GM23338 (cell line): ENCODE measurements at regions not wholly inside any gene's neighbourhood (a gene's known extent, or its start where the extent isn't known, plus 50 kb on each side); places are given as distances from the start of the nearest gene placed in this dataset.

Source experiments
- ATAC-seq: fragments of 200-7000 bp; cut with Tn5 transposase; 3 replicates; pipeline ENCODE4 v1.9.1; 2020
- DNase-seq: peaks from one replicate; pipeline ENCODE4 v3.0.0-alpha.2; 2015; ENCODE audit warnings: low spot score
- H2AFZ ChIP-seq: fragments of 200-600 bp; sonication (generic); 2 replicates; pipeline ENCODE4 v1.8.0; 2016; ENCODE audit warnings: antibody characterized with exemption, mild to moderate bottlenecking, moderate library complexity
- H3F3A ChIP-seq: fragments of 200-600 bp; sonication (generic); replicated peaks from 2 replicates; pipeline ENCODE4 v1.8.0; 2017; ENCODE audit warnings: antibody characterized with exemption, mixed run types, low read depth
- H3K27ac ChIP-seq: fragments of 200-600 bp; sonication (generic); 2 replicates; pipeline ENCODE4 v1.6.1; 2016; ENCODE audit warnings: low read depth
- H3K27me3 ChIP-seq: fragments of 200-600 bp; sonication (generic); 2 replicates; pipeline ENCODE4 v1.8.0; 2016; ENCODE audit warnings: mild to moderate bottlenecking, mixed run types, moderate library complexity; ENCODE audit not compliant: insufficient read depth
- H3K36me3 ChIP-seq: fragments of 200-600 bp; sonication (generic); 2 replicates; pipeline ENCODE4 v1.8.0; 2016; ENCODE audit warnings: mild to moderate bottlenecking; ENCODE audit not compliant: insufficient read depth
- H3K4me1 ChIP-seq: fragments of 200-600 bp; sonication (generic); 2 replicates; pipeline ENCODE4 v1.8.0; 2016; ENCODE audit warnings: mild to moderate bottlenecking, moderate library complexity; ENCODE audit not compliant: insufficient read depth
- H3K4me2 ChIP-seq: fragments of 200-600 bp; sonication (generic); 2 replicates; pipeline ENCODE4 v1.7.1; 2017; ENCODE audit warnings: mixed run types
- H3K4me3 ChIP-seq: fragments of 200-600 bp; sonication (generic); 2 replicates; pipeline ENCODE4 v1.6.1; 2016; ENCODE audit warnings: mixed run types
- H3K79me2 ChIP-seq: fragments of 200-600 bp; sonication (generic); replicated peaks from 2 replicates; pipeline ENCODE4 v1.8.0; 2017; ENCODE audit warnings: mild to moderate bottlenecking; ENCODE audit not compliant: insufficient read depth
- H3K9me2 ChIP-seq: fragments of 200-600 bp; sonication (generic); 2 replicates; pipeline ENCODE4 v1.8.0; 2017; ENCODE audit not compliant: insufficient read depth
- H4K20me1 ChIP-seq: fragments of 200-600 bp; sonication (generic); replicated peaks from 2 replicates; pipeline ENCODE4 v1.8.0; 2017; ENCODE audit warnings: mild to moderate bottlenecking; ENCODE audit not compliant: insufficient read depth
- H3K27ac Mint-ChIP-seq: 2 replicates; pipeline ENCODE4 v1.8.0; 2020; ENCODE audit warnings: inconsistent platforms, mild to moderate bottlenecking, moderate library complexity, mixed read lengths
- H3K27me3 Mint-ChIP-seq: 3 replicates; pipeline ENCODE4 v1.8.0; 2022; ENCODE audit warnings: low read depth, mild to moderate bottlenecking, moderate library complexity, mixed read lengths, inconsistent platforms; ENCODE audit not compliant: insufficient read depth, poor library complexity
- H3K36me3 Mint-ChIP-seq: 3 replicates; pipeline ENCODE4 v1.8.0; 2021; ENCODE audit warnings: low read depth, mild to moderate bottlenecking, inconsistent platforms, moderate library complexity, mixed read lengths
- H3K4me1 Mint-ChIP-seq: 3 replicates; pipeline ENCODE4 v1.8.0; 2020; ENCODE audit warnings: mild to moderate bottlenecking, inconsistent platforms, mixed read lengths
- H3K4me3 Mint-ChIP-seq: 3 replicates; pipeline ENCODE4 v1.8.0; 2021; ENCODE audit warnings: moderate library complexity, mild to moderate bottlenecking, inconsistent platforms, mixed read lengths
- H3K9me3 Mint-ChIP-seq: 3 replicates; pipeline ENCODE4 v1.8.0; 2020; ENCODE audit warnings: moderate library complexity, mild to moderate bottlenecking, inconsistent platforms, mixed read lengths
- CREB1 ChIP-seq: fragments of 250-450 bp; sonication (Bioruptor Pico); IDR thresholded peaks from 2 replicates; pipeline ENCODE4 v1.5.0; 2020; ENCODE audit warnings: low read depth, mild to moderate bottlenecking, moderate library complexity
- EZH2 ChIP-seq: fragments of 200-600 bp; sonication (generic); IDR thresholded peaks from one replicate; pipeline ENCODE4 v1.8.0; 2017; ENCODE audit warnings: antibody characterized with exemption, mild to moderate bottlenecking, low read depth; ENCODE audit not compliant: unreplicated experiment
- EZH2phosphoT487 ChIP-seq: fragments of 200-600 bp; sonication (generic); IDR thresholded peaks from one replicate; pipeline ENCODE4 v1.8.1; 2018; ENCODE audit warnings: antibody characterized with exemption; ENCODE audit not compliant: unreplicated experiment
- JUNB ChIP-seq: IDR thresholded peaks from one replicate; pipeline ENCODE4 v1.6.1; 2016; ENCODE audit warnings: antibody characterized with exemption; ENCODE audit not compliant: unreplicated experiment
- NANOG ChIP-seq: IDR thresholded peaks from 2 replicates; pipeline ENCODE4 v1.6.1; 2016; ENCODE audit warnings: antibody characterized with exemption, borderline replicate concordance
- STAT1 ChIP-seq: IDR thresholded peaks from one replicate; pipeline ENCODE4 v1.6.1; 2016; ENCODE audit warnings: antibody characterized with exemption; ENCODE audit not compliant: unreplicated experiment
- ZNF331 ChIP-seq: fragments of 250-450 bp; sonication (Bioruptor Pico); IDR thresholded peaks from 2 replicates; pipeline ENCODE4 v1.5.0; 2020; ENCODE audit warnings: low read depth, mild to moderate bottlenecking, moderate library complexity
- TF ChIP-seq, protein P1 (sequence below): IDR thresholded peaks from 2 replicates; pipeline ENCODE4 v1.6.1; 2016; ENCODE audit warnings: antibody characterized with exemption
- TF ChIP-seq, protein P2 (sequence below), 2 experiments: fragments of 200-600 bp in 1 of 2; sonication (generic) in 1 of 2; conservative IDR thresholded peaks; 2 replicates each; pipeline versions ENCODE4 v1.5.1 to v1.6.1; 2016 to 2017; ENCODE audit warnings: antibody characterized with exemption in 2 of 2, low read depth in 2 of 2, mild to moderate bottlenecking in 2 of 2, moderate library complexity in 1 of 2
- TF ChIP-seq, protein P3 (sequence below): IDR thresholded peaks from one replicate; pipeline ENCODE4 v1.6.1; 2018; ENCODE audit warnings: antibody characterized with exemption; ENCODE audit not compliant: unreplicated experiment
- TF ChIP-seq, protein P4 (sequence below): fragments of 250-450 bp; sonication (Bioruptor Pico); IDR thresholded peaks from 2 replicates; pipeline ENCODE4 v1.5.0; 2020; ENCODE audit warnings: mild to moderate bottlenecking, moderate library complexity

DNA sequence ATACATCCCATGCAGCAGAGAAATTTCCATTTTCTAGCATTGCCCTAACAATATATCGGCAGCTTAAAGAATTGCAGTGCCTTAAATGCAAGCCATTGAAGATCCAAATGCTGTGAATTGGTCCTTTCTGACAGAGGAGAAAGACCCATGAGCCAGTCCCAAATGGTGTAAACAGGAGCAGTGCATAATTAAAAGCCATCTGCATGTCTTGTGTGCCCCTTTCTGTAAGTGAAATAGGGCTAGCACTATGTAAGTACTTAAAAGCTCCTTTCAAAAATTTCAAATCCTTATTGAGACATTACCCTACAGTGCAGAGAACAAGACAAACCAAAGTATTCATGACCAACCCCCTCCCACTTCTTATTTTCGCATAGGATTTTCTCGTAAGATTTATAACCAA lies 108.7 kb upstream of the LCORL start:
- no peak overlapping the region for H3K27ac ChIP-seq
- TF ChIP-seq EZH2 (no peak), CREB1 (no peak), NANOG (no peak), JUNB (no peak), EZH2phosphoT487 (no peak), STAT1 (no peak), ZNF331 (CRISPR knock-in tag) (no peak)
- TF ChIP-seq, protein P1, sequence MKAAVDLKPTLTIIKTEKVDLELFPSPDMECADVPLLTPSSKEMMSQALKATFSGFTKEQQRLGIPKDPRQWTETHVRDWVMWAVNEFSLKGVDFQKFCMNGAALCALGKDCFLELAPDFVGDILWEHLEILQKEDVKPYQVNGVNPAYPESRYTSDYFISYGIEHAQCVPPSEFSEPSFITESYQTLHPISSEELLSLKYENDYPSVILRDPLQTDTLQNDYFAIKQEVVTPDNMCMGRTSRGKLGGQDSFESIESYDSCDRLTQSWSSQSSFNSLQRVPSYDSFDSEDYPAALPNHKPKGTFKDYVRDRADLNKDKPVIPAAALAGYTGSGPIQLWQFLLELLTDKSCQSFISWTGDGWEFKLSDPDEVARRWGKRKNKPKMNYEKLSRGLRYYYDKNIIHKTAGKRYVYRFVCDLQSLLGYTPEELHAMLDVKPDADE = no peak
- TF ChIP-seq, protein P2, sequence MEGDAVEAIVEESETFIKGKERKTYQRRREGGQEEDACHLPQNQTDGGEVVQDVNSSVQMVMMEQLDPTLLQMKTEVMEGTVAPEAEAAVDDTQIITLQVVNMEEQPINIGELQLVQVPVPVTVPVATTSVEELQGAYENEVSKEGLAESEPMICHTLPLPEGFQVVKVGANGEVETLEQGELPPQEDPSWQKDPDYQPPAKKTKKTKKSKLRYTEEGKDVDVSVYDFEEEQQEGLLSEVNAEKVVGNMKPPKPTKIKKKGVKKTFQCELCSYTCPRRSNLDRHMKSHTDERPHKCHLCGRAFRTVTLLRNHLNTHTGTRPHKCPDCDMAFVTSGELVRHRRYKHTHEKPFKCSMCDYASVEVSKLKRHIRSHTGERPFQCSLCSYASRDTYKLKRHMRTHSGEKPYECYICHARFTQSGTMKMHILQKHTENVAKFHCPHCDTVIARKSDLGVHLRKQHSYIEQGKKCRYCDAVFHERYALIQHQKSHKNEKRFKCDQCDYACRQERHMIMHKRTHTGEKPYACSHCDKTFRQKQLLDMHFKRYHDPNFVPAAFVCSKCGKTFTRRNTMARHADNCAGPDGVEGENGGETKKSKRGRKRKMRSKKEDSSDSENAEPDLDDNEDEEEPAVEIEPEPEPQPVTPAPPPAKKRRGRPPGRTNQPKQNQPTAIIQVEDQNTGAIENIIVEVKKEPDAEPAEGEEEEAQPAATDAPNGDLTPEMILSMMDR (conservative IDR thresholded peaks at IDR 0.05; ENCODE audit: low read depth in 2 of 2) = no peak
- TF ChIP-seq, protein P3, sequence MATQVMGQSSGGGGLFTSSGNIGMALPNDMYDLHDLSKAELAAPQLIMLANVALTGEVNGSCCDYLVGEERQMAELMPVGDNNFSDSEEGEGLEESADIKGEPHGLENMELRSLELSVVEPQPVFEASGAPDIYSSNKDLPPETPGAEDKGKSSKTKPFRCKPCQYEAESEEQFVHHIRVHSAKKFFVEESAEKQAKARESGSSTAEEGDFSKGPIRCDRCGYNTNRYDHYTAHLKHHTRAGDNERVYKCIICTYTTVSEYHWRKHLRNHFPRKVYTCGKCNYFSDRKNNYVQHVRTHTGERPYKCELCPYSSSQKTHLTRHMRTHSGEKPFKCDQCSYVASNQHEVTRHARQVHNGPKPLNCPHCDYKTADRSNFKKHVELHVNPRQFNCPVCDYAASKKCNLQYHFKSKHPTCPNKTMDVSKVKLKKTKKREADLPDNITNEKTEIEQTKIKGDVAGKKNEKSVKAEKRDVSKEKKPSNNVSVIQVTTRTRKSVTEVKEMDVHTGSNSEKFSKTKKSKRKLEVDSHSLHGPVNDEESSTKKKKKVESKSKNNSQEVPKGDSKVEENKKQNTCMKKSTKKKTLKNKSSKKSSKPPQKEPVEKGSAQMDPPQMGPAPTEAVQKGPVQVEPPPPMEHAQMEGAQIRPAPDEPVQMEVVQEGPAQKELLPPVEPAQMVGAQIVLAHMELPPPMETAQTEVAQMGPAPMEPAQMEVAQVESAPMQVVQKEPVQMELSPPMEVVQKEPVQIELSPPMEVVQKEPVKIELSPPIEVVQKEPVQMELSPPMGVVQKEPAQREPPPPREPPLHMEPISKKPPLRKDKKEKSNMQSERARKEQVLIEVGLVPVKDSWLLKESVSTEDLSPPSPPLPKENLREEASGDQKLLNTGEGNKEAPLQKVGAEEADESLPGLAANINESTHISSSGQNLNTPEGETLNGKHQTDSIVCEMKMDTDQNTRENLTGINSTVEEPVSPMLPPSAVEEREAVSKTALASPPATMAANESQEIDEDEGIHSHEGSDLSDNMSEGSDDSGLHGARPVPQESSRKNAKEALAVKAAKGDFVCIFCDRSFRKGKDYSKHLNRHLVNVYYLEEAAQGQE = no peak
- TF ChIP-seq, protein P4, sequence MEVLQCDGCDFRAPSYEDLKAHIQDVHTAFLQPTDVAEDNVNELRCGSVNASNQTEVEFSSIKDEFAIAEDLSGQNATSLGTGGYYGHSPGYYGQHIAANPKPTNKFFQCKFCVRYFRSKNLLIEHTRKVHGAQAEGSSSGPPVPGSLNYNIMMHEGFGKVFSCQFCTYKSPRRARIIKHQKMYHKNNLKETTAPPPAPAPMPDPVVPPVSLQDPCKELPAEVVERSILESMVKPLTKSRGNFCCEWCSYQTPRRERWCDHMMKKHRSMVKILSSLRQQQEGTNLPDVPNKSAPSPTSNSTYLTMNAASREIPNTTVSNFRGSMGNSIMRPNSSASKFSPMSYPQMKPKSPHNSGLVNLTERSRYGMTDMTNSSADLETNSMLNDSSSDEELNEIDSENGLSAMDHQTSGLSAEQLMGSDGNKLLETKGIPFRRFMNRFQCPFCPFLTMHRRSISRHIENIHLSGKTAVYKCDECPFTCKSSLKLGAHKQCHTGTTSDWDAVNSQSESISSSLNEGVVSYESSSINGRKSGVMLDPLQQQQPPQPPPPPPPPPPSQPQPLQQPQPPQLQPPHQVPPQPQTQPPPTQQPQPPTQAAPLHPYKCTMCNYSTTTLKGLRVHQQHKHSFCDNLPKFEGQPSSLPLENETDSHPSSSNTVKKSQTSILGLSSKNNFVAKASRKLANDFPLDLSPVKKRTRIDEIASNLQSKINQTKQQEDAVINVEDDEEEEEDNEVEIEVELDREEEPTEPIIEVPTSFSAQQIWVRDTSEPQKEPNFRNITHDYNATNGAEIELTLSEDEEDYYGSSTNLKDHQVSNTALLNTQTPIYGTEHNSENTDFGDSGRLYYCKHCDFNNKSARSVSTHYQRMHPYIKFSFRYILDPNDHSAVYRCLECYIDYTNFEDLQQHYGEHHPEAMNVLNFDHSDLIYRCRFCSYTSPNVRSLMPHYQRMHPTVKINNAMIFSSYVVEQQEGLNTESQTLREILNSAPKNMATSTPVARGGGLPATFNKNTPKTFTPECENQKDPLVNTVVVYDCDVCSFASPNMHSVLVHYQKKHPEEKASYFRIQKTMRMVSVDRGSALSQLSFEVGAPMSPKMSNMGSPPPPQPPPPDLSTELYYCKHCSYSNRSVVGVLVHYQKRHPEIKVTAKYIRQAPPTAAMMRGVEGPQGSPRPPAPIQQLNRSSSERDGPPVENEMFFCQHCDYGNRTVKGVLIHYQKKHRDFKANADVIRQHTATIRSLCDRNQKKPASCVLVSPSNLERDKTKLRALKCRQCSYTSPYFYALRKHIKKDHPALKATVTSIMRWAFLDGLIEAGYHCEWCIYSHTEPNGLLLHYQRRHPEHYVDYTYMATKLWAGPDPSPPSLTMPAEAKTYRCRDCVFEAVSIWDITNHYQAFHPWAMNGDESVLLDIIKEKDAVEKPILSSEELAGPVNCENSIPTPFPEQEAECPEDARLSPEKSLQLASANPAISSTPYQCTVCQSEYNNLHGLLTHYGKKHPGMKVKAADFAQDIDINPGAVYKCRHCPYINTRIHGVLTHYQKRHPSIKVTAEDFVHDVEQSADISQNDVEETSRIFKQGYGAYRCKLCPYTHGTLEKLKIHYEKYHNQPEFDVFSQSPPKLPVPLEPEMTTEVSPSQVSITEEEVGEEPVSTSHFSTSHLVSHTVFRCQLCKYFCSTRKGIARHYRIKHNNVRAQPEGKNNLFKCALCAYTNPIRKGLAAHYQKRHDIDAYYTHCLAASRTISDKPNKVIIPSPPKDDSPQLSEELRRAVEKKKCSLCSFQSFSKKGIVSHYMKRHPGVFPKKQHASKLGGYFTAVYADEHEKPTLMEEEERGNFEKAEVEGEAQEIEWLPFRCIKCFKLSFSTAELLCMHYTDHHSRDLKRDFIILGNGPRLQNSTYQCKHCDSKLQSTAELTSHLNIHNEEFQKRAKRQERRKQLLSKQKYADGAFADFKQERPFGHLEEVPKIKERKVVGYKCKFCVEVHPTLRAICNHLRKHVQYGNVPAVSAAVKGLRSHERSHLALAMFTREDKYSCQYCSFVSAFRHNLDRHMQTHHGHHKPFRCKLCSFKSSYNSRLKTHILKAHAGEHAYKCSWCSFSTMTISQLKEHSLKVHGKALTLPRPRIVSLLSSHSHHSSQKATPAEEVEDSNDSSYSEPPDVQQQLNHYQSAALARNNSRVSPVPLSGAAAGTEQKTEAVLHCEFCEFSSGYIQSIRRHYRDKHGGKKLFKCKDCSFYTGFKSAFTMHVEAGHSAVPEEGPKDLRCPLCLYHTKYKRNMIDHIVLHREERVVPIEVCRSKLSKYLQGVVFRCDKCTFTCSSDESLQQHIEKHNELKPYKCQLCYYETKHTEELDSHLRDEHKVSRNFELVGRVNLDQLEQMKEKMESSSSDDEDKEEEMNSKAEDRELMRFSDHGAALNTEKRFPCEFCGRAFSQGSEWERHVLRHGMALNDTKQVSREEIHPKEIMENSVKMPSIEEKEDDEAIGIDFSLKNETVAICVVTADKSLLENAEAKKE (CRISPR knock-in tag) = no peak
- peaks cover 11% of the 10 kb centered on the region; the same call in 2 of the 3 replicates for H3K4me1 Mint-ChIP-seq
- no peaks in the 10 kb centered on the region for H3K36me3 Mint-ChIP-seq
- ATAC-seq (no peak), DNase-seq (no peak)
- no peak overlapping the region for H2AFZ ChIP-seq
- no peaks in the 10 kb centered on the region for H3F3A ChIP-seq
- no peaks in the 10 kb centered on the region for H4K20me1 ChIP-seq
- H3K4me1 ChIP-seq = peaks cover 5% of the 10 kb centered on the region; the same call in 1 of the 2 replicates
- H3K4me2 ChIP-seq = no peak overlapping the region
- no peaks in the 10 kb centered on the region for H3K27me3 ChIP-seq
- no peak overlapping the region for H3K4me3 Mint-ChIP-seq
- H3K79me2 ChIP-seq = no peaks in the 10 kb centered on the region
- no peak overlapping the region for H3K4me3 ChIP-seq
- no peaks in the 10 kb centered on the region for H3K27me3 Mint-ChIP-seq
- no peaks in the 10 kb centered on the region for H3K9me2 ChIP-seq
- no peaks in the 10 kb centered on the region for H3K36me3 ChIP-seq
- no peak overlapping the region for H3K27ac Mint-ChIP-seq
- peaks cover 4% of the 10 kb centered on the region; the same call in 2 of the 3 replicates for H3K9me3 Mint-ChIP-seq
